H1 (cell line): ENCODE measurements at regions not wholly inside any gene's neighbourhood (a gene's known extent, or its start where the extent isn't known, plus 50 kb on each side); places are given as distances from the start of the nearest gene placed in this dataset.
A peak's percentile ranks its signal among the peaks of the same experiment; 100 is the strongest.

ENCODE experiments used
- CTCF ChIA-PET: fragments of 300-600 bp; sonication (Branson Sonifier 250); formaldehyde crosslinking; loops from one replicate; lab custom pipeline; 2021; ENCODE audit not compliant: partially characterized antibody; lab: Charles Lee
- POLR2A ChIA-PET: fragments of 300-600 bp; sonication (Branson Sonifier 250); formaldehyde crosslinking; loops from one replicate; lab custom pipeline; 2021; ENCODE audit warnings: inconsistent platforms; ENCODE audit not compliant: partially characterized antibody; lab: Charles Lee
- DNase-seq, 2 experiments: peaks; one replicate each; pipeline versions ENCODE4 v3.0.0 to v3.0.0-alpha.2; 2010 to 2022; ENCODE audit warnings: low spot score in 2 of 2, low read depth in 1 of 2, mixed read lengths in 1 of 2
- FAIRE-seq: peaks from 2 replicates; lab custom pipeline; 2011; peaks lifted over from hg19 to GRCh38; lab: Jason Lieb, UNC
- H2AFZ ChIP-seq: 2 replicates; pipeline ENCODE4 v1.8.1; 2012; ENCODE audit warnings: low read length, inconsistent platforms
- H2AK5ac ChIP-seq: 2 replicates; pipeline ENCODE4 v1.6.1; 2013; ENCODE audit warnings: low read depth, low read length
- H2BK120ac ChIP-seq: replicated peaks from 2 replicates; pipeline ENCODE3; 2013; ENCODE audit warnings: low read depth, low read length, inconsistent platforms
- H2BK12ac ChIP-seq: 2 replicates; pipeline ENCODE4 v1.6.1; 2013; ENCODE audit warnings: low read depth, low read length
- H2BK15ac ChIP-seq: 2 replicates; pipeline ENCODE4 v1.6.1; 2013; ENCODE audit warnings: low read length
- H2BK20ac ChIP-seq: 2 replicates; pipeline ENCODE4 v1.6.1; 2013; ENCODE audit warnings: low read length
- H2BK5ac ChIP-seq: 2 replicates; pipeline ENCODE4 v1.6.1; 2013; ENCODE audit warnings: low read depth, low read length
- H3K14ac ChIP-seq: 2 replicates; pipeline ENCODE4 v1.6.1; 2013; ENCODE audit warnings: inconsistent platforms; ENCODE audit not compliant: insufficient read length
- H3K18ac ChIP-seq: 2 replicates; pipeline ENCODE4 v1.6.1; 2013; ENCODE audit warnings: low read length; ENCODE audit errors: extremely low read depth
- H3K23ac ChIP-seq: 2 replicates; pipeline ENCODE4 v1.6.1; 2013; ENCODE audit warnings: inconsistent platforms; ENCODE audit not compliant: insufficient read length
- H3K23me2 ChIP-seq: 2 replicates; pipeline ENCODE4 v1.6.1; 2013; ENCODE audit warnings: low read depth, low read length
- H3K27ac ChIP-seq: 2 replicates; pipeline ENCODE4 v1.6.1; 2011; ENCODE audit warnings: low read depth, low read length, inconsistent platforms
- H3K27me3 ChIP-seq, 4 experiments: replicated peaks in 1 of 4; 1 replicate in 1 of 4; 2 replicates in 3 of 4; pipeline versions ENCODE4 v1.6.1 to v1.8.1; 2011 to 2013; ENCODE audit warnings: low read length in 3 of 4, mild to moderate bottlenecking in 3 of 4, inconsistent platforms in 2 of 4, mixed read lengths in 2 of 4, moderate library complexity in 1 of 4; ENCODE audit not compliant: control insufficient read depth in 3 of 4, insufficient read depth in 3 of 4; ENCODE audit errors: extremely low read depth in 1 of 4
- H3K36me3 ChIP-seq, 4 experiments: 2 replicates each; pipeline versions ENCODE4 v1.6.1 to v1.8.1; 2011 to 2013; ENCODE audit warnings: mild to moderate bottlenecking in 4 of 4, low read length in 3 of 4, moderate library complexity in 2 of 4, control low read depth in 1 of 4, inconsistent platforms in 1 of 4; ENCODE audit not compliant: insufficient read depth in 4 of 4, control insufficient read depth in 2 of 4
- H3K4ac ChIP-seq: replicated peaks from 2 replicates; pipeline ENCODE3; 2013; ENCODE audit warnings: low read length, low read depth, mixed read lengths, inconsistent platforms; ENCODE audit not compliant: insufficient read length
- H3K4me1 ChIP-seq, 4 experiments: replicated peaks in 1 of 4; 1 replicate in 1 of 4; 2 replicates in 3 of 4; pipeline versions ENCODE4 v1.6.1 to v1.8.1; 2011 to 2013; ENCODE audit warnings: low read length in 3 of 4, inconsistent platforms in 2 of 4, mixed read lengths in 1 of 4; ENCODE audit not compliant: insufficient read depth in 4 of 4, control insufficient read depth in 3 of 4
- H3K4me2 ChIP-seq, 2 experiments: 2 replicates each; pipeline versions ENCODE4 v1.6.1 to v1.8.1; 2011 to 2013; ENCODE audit warnings: low read depth in 2 of 2, low read length in 2 of 2, control low read depth in 1 of 2, inconsistent platforms in 1 of 2, mild to moderate bottlenecking in 1 of 2; ENCODE audit not compliant: insufficient read depth in 1 of 2
- H3K4me3 ChIP-seq, 4 experiments: fragments of 200-600, 300-600 bp in 1 of 4; sonication (generic), shearing (Covaris generic), sonication (Bioruptor Twin) in 1 of 4; 2 replicates each; pipeline versions ENCODE4 v1.5.1 to v1.8.1; 2011 to 2016; ENCODE audit warnings: low read length in 4 of 4, low read depth in 3 of 4, control low read depth in 2 of 4, inconsistent platforms in 2 of 4, mild to moderate bottlenecking in 2 of 4, mixed read lengths in 1 of 4, moderate library complexity in 1 of 4; ENCODE audit not compliant: insufficient read depth in 2 of 4; ENCODE audit errors: extremely low read depth in 1 of 4
- H3K56ac ChIP-seq: replicated peaks from 2 replicates; pipeline ENCODE3; 2013; ENCODE audit warnings: low read depth, mild to moderate bottlenecking, mixed read lengths, low read length, inconsistent platforms; ENCODE audit not compliant: insufficient read length
- H3K79me1 ChIP-seq: 2 replicates; pipeline ENCODE4 v1.6.1; 2013; ENCODE audit warnings: low read depth, low read length, control low read depth
- H3K79me2 ChIP-seq, 2 experiments: 2 replicates each; pipeline versions ENCODE4 v1.6.1 to v1.8.1; 2012 to 2013; ENCODE audit warnings: low read length in 2 of 2, mild to moderate bottlenecking in 2 of 2, inconsistent platforms in 1 of 2; ENCODE audit not compliant: insufficient read depth in 2 of 2, control insufficient read depth in 1 of 2
- H3K9ac ChIP-seq, 4 experiments: replicated peaks in 1 of 4; 1 replicate in 1 of 4; 2 replicates in 3 of 4; pipeline versions ENCODE4 v1.6.1 to v1.8.1; 2011 to 2013; ENCODE audit warnings: low read depth in 3 of 4, low read length in 3 of 4, control low read depth in 2 of 4, mild to moderate bottlenecking in 2 of 4, moderate library complexity in 2 of 4, inconsistent platforms in 1 of 4; ENCODE audit errors: extremely low read depth in 1 of 4
- H3K9me3 ChIP-seq, 2 experiments: 2 replicates each; pipeline versions ENCODE4 v1.6.1 to v1.8.1; 2012 to 2013; ENCODE audit warnings: mild to moderate bottlenecking in 2 of 2, moderate library complexity in 2 of 2, control low read depth in 1 of 2, inconsistent platforms in 1 of 2, low read depth in 1 of 2, low read length in 1 of 2, mixed read lengths in 1 of 2; ENCODE audit not compliant: insufficient read depth in 2 of 2
- H4K20me1 ChIP-seq, 2 experiments: replicated peaks in 1 of 2; 2 replicates each; pipeline versions ENCODE3 to v1.8.1; 2011 to 2013; ENCODE audit warnings: inconsistent platforms in 2 of 2, low read length in 2 of 2, mild to moderate bottlenecking in 1 of 2; ENCODE audit not compliant: insufficient read depth in 2 of 2, control insufficient read depth in 1 of 2
- H4K5ac ChIP-seq: 2 replicates; pipeline ENCODE4 v1.6.1; 2013; ENCODE audit warnings: low read length, low read depth, mixed read lengths, inconsistent platforms; ENCODE audit not compliant: insufficient read length
- H4K8ac ChIP-seq: 2 replicates; pipeline ENCODE4 v1.8.0; 2013; ENCODE audit warnings: mild to moderate bottlenecking, moderate library complexity, low read length, inconsistent platforms; ENCODE audit not compliant: insufficient read depth; ENCODE audit errors: extremely low read depth
- H4K91ac ChIP-seq: replicated peaks from 2 replicates; pipeline ENCODE3; 2013; ENCODE audit warnings: low read length, mixed read lengths, inconsistent platforms; ENCODE audit not compliant: insufficient read length
- BRCA1 ChIP-seq: IDR thresholded peaks from 2 replicates; pipeline ENCODE4 v1.6.1; 2012; ENCODE audit warnings: low read depth, low read length, improper control_type of control experiment
- CHD2 ChIP-seq: IDR thresholded peaks from 2 replicates; pipeline ENCODE4 v1.6.1; 2012; ENCODE audit warnings: low read length, improper control_type of control experiment
- CREB1 ChIP-seq: IDR thresholded peaks from 2 replicates; pipeline ENCODE4 v1.6.1; 2012; ENCODE audit warnings: inconsistent platforms
- FOSL1 ChIP-seq: IDR thresholded peaks from 2 replicates; pipeline ENCODE4 v1.6.1; 2011; ENCODE audit warnings: mild to moderate bottlenecking, low read depth, low read length, moderate library complexity; ENCODE audit not compliant: insufficient read depth
- KDM1A ChIP-seq: fragments of 200-600, 300-600 bp; sonication (generic); IDR thresholded peaks from 2 replicates; pipeline ENCODE4 v1.7.1; 2016; ENCODE audit warnings: mild to moderate bottlenecking, low read length, borderline replicate concordance
- POU5F1 ChIP-seq: IDR thresholded peaks from 2 replicates; pipeline ENCODE4 v1.6.1; 2011; ENCODE audit warnings: low read depth, mild to moderate bottlenecking, low read length, moderate library complexity
- RAD21 ChIP-seq, 2 experiments: IDR thresholded peaks in 1 of 2; conservative IDR thresholded peaks in 1 of 2; 2 replicates each; pipeline ENCODE4 v1.6.1; 2011; ENCODE audit warnings: low read depth in 2 of 2, low read length in 2 of 2, improper control_type of control experiment in 1 of 2, inconsistent platforms in 1 of 2, mild to moderate bottlenecking in 1 of 2, moderate library complexity in 1 of 2
- SP4 ChIP-seq: IDR thresholded peaks from 2 replicates; pipeline ENCODE4 v1.6.1; 2012; ENCODE audit warnings: low read length, inconsistent platforms
- SUZ12 ChIP-seq: fragments of 200-600 bp; sonication (generic); IDR thresholded peaks from 2 replicates; pipeline ENCODE4 v1.6.1; 2012; ENCODE audit warnings: mild to moderate bottlenecking, inconsistent platforms, low read length, moderate library complexity, mixed read lengths
- TAF7 ChIP-seq: optimal IDR thresholded peaks from 2 replicates; pipeline ENCODE3; 2011; ENCODE audit warnings: low read depth, mild to moderate bottlenecking, inconsistent platforms, low read length, moderate library complexity, borderline replicate concordance
- TBP ChIP-seq: IDR thresholded peaks from 2 replicates; pipeline ENCODE4 v1.6.1; 2011; ENCODE audit warnings: low read depth, low read length, improper control_type of control experiment
- WGBS, 2 experiments: shearing (Covaris generic) in 1 of 2; methylation state at CpG; one replicate each; pipeline versions ENCODE4 v1.1.6 to v1.1.7; 2013 to 2015; ENCODE audit warnings: low lambda C conversion rate in 2 of 2, mixed read lengths in 2 of 2, inconsistent platforms in 1 of 2, low coverage in 1 of 2, missing lambda C conversion rate in 1 of 2; ENCODE audit not compliant: insufficient replicate concordance in 2 of 2, insufficient coverage in 1 of 2, insufficient read length in 1 of 2; ENCODE audit errors: extremely low coverage in 1 of 2, missing lambda C conversion rate in 1 of 2; 5-methylcytosine and 5-hydroxymethylcytosine counted together
- TF ChIP-seq, protein P1 (sequence below): IDR thresholded peaks from 2 replicates; pipeline ENCODE4 v1.6.1; 2011; ENCODE audit warnings: low read depth, mild to moderate bottlenecking, low read length; ENCODE audit not compliant: insufficient read depth

DNA sequence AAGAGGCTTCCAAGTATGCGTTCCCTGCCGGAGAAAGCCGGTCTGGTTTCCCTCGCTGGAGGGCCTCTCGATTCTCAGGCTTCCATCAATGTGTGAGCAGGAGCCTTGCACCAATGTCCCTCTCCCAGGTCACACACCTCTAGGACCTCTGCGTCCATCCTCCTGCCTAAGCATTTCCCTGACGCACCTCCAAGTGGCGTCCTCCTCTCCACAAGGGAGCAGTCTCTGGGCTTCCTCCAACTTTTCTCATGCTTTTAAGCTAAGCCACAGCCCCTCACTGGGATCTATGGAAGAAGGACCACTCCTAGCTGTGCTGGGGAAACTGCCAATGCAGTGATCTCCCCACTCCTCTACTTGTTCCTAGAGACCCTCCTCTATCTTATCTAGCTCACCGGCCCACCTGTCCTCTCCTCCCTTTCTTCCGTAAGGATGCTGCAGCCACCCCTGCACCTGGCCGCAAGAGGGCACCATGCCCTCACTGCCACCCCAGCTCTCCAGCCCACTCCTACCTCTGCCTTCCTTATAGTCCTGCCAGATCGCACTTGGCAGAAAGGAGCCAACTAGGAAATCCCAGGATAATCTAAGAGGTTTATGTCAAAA is 258.7 kb downstream of the LRFN2 start:
- H3K27ac ChIP-seq, result peak overlapping the region; percentile 25; the same call in 1 of the 2 replicates
- H4K8ac ChIP-seq, result no peak overlapping the region
- H3K4me3 ChIP-seq, result peak overlapping the region in 1 of 4 experiments; percentile 42; a peak in 1 of 8 replicates
- H3K36me3 ChIP-seq, result no peaks in the 10 kb centered on the region
- CTCF ChIA-PET, result interaction anchor here (0.6 to 9.9 kb wide), 72 partner anchors 8 to 576 kb away, joined by 3 to 136 read pairs (median 4); partner anchors contain the start of gene LRFN2
- no peaks in the 10 kb centered on the region for H3K23me2 ChIP-seq
- peak overlapping the region; percentile 89; the same call in 1 of the 2 replicates for H3K18ac ChIP-seq
- H3K9ac ChIP-seq, result no peak overlapping the region
- H4K5ac ChIP-seq, result peak overlapping the region; percentile 42
- no peak overlapping the region for H3K14ac ChIP-seq
- H2BK20ac ChIP-seq, result peak overlapping the region; percentile 94; the same call in 1 of the 2 replicates
- H3K4ac ChIP-seq, result peak overlapping the region; percentile 58
- no peaks in the 10 kb centered on the region for H3K79me1 ChIP-seq
- H2BK120ac ChIP-seq, result peak overlapping the region; percentile 69
- H3K79me2 ChIP-seq, result no peaks in the 10 kb centered on the region
- peaks cover 12 to 29% (median 22%) of the 10 kb centered on the region in 4 experiments for H3K4me1 ChIP-seq
- H2BK15ac ChIP-seq, result 0 out of 2 replicates have a peak overlapping the region, but pooled peaks have one; percentile 50
- H3K27me3 ChIP-seq, result no peaks in the 10 kb centered on the region; a peak in 1 of 7 replicates
- POLR2A ChIA-PET, result interaction anchor here (1.1 to 1.8 kb wide), 6 partner anchors 10 to 493 kb away, joined by 3 to 4 read pairs (median 3); no protein-coding TSS in a partner anchor
- no peak overlapping the region for H3K56ac ChIP-seq
- H3K4me2 ChIP-seq, result peak overlapping the region; percentile 35 to 58
- H2BK12ac ChIP-seq, result peak overlapping the region; percentile 68
- H4K91ac ChIP-seq, result no peak overlapping the region
- peak overlapping the region; percentile 86 for H2AFZ ChIP-seq
- H4K20me1 ChIP-seq, result no peaks in the 10 kb centered on the region
- H3K23ac ChIP-seq, result no peak overlapping the region
- peak overlapping the region; percentile 93 for H2BK5ac ChIP-seq
- DNase-seq, result peak in 1 of 2 experiments; percentile 88
- peak overlapping the region; percentile 61; the same call in 1 of the 2 replicates for H2AK5ac ChIP-seq
- 54% methylated on average over 12 of the region's 12 CpGs; no CpG with 5 or more reads in 1 of the 2 experiments for WGBS, 2 experiments
- H3K9me3 ChIP-seq, result no peaks in the 10 kb centered on the region
- peak; percentile 75 for FAIRE-seq
- TF ChIP-seq, protein P1, sequence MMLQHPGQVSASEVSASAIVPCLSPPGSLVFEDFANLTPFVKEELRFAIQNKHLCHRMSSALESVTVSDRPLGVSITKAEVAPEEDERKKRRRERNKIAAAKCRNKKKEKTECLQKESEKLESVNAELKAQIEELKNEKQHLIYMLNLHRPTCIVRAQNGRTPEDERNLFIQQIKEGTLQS, result no peak
- TF ChIP-seq TAF7 (no peak), KDM1A (no peak), CHD2 (no peak), SUZ12 (no peak), BRCA1 (peak; percentile 28; the same call in 1 of the 2 replicates), POU5F1 (no peak), TBP (peak; percentile 38; the same call in 1 of the 2 replicates), FOSL1 (no peak), CREB1 (no peak), RAD21 (IDR thresholded peaks at IDR 0.05 in 1 of 2, conservative IDR thresholded peaks at IDR 0.05 in 1 of 2; ENCODE audit: low read depth in 2 of 2, low read length in 2 of 2) (peak; percentile 94 to 98), SP4 (peak; percentile 49; the same call in 1 of the 2 replicates)
